CD4-positive, alpha-beta T cell (primary cell): ENCODE measurements at regions not wholly inside any gene's neighbourhood (a gene's known extent, or its start where the extent isn't known, plus 50 kb on each side); places are given as distances from the start of the nearest gene placed in this dataset.

Experiments
- ATAC-seq: fragments of 200-7000 bp; cut with Tn5 transposase; one replicate; pipeline ENCODE4 v1.10.0; 2022; ENCODE audit warnings: mild to moderate bottlenecking; ENCODE audit not compliant: poor library complexity
- CTCF ChIA-PET: fragments of 350-600 bp; sonication (Branson Sonifier 250); formaldehyde crosslinking; loops from one replicate; lab custom pipeline; 2021; ENCODE audit warnings: antibody characterized with exemption, inconsistent platforms; lab: Charles Lee
- POLR2A ChIA-PET: fragments of 350-600 bp; sonication (Branson Sonifier 250); formaldehyde crosslinking; loops from one replicate; lab custom pipeline; 2021; ENCODE audit warnings: antibody characterized with exemption, inconsistent platforms; lab: Charles Lee
- DNase-seq, 14 experiments: peaks; one replicate each; pipeline ENCODE4 v3.0.0-alpha.2; 2013 to 2020; ENCODE audit warnings: mixed read lengths in 2 of 14
- H3K27ac ChIP-seq, 2 donors: one replicate each; pipeline versions ENCODE4 v1.5.1 to v1.7.0; 2013; ENCODE audit warnings: low read length in 2 of 2, low read depth in 1 of 2, mild to moderate bottlenecking in 1 of 2
- H3K27me3 ChIP-seq, 2 experiments: 1 replicate in 1 of 2; 2 replicates in 1 of 2; pipeline versions ENCODE4 v1.6.1 to v1.7.0; 2013; ENCODE audit warnings: low read length in 2 of 2, control low read depth in 1 of 2, mild to moderate bottlenecking in 1 of 2, moderate library complexity in 1 of 2; ENCODE audit not compliant: insufficient read depth in 2 of 2, control insufficient read depth in 1 of 2
- H3K36me3 ChIP-seq: one replicate; pipeline ENCODE4 v1.6.1; 2013; ENCODE audit warnings: low read length, control low read depth; ENCODE audit not compliant: insufficient read depth
- H3K4me1 ChIP-seq: one replicate; pipeline ENCODE4 v1.6.1; 2013; ENCODE audit warnings: low read length, control low read depth; ENCODE audit not compliant: insufficient read depth
- H3K4me3 ChIP-seq: one replicate; pipeline ENCODE4 v1.5.1; 2013; ENCODE audit warnings: mild to moderate bottlenecking, low read length, moderate library complexity
- H3K9me3 ChIP-seq, 2 experiments: 1 replicate in 1 of 2; 2 replicates in 1 of 2; pipeline versions ENCODE4 v1.6.1 to v1.7.0; 2013; ENCODE audit warnings: low read length in 2 of 2, mild to moderate bottlenecking in 2 of 2, control low read depth in 1 of 2, moderate library complexity in 1 of 2; ENCODE audit not compliant: control insufficient read depth in 1 of 2, insufficient read depth in 1 of 2
- H3K27ac Mint-ChIP-seq: one replicate; pipeline ENCODE4 v1.8.0; 2020; ENCODE audit warnings: mixed read lengths
- H3K27me3 Mint-ChIP-seq: one replicate; pipeline ENCODE4 v1.8.0; 2021; ENCODE audit warnings: mixed read lengths
- H3K36me3 Mint-ChIP-seq: one replicate; pipeline ENCODE4 v1.8.0; 2021; ENCODE audit warnings: low read depth, mixed read lengths
- H3K4me1 Mint-ChIP-seq: one replicate; pipeline ENCODE4 v1.8.0; 2021; ENCODE audit warnings: low read depth, mixed read lengths
- H3K4me3 Mint-ChIP-seq: one replicate; pipeline ENCODE4 v1.8.0; 2020; ENCODE audit warnings: mild to moderate bottlenecking, mixed read lengths
- H3K9me3 Mint-ChIP-seq: one replicate; pipeline ENCODE4 v1.8.0; 2020; ENCODE audit warnings: mixed read lengths
- CTCF ChIP-seq: fragments of 200-600 bp; IDR thresholded peaks from one replicate; pipeline ENCODE4 v1.8.0; 2022; ENCODE audit warnings: antibody characterized with exemption, mild to moderate bottlenecking
- intact Hi-C, 2 experiments: fragments of 100-400 bp; cut with DNase I in 1 of 2; cut with micrococcal nuclease in 1 of 2; formaldehyde crosslinking; loops; one replicate each; pipeline versions ENCODE4 v1.15.1 to v1.9.0; 2023 to 2025; cut with DNase I, micrococcal nuclease

GRCh38 chr5:104186100-104186499, 623.5 kb upstream of the NUDT12 start:
- H3K9me3 ChIP-seq, result peaks cover 0 to 13% of the 10 kb centered on the region in 2 experiments
- no peaks in the 10 kb centered on the region for H3K4me1 ChIP-seq
- DNase-seq (peak in 4 of 14 experiments; percentile 3 to 15 (median 12)), ATAC-seq (no peak)
- H3K4me3 ChIP-seq, result no peak overlapping the region
- POLR2A ChIA-PET, result no interaction called here
- H3K27ac ChIP-seq, result no peak overlapping the region
- H3K36me3 Mint-ChIP-seq, result no peaks in the 10 kb centered on the region
- H3K27ac Mint-ChIP-seq, result no peak overlapping the region
- H3K4me1 Mint-ChIP-seq, result no peaks in the 10 kb centered on the region
- CTCF ChIA-PET, result no interaction called here
- no peak for TF ChIP-seq CTCF
- H3K36me3 ChIP-seq, result no peaks in the 10 kb centered on the region
- intact Hi-C loops, result no loop called here
- H3K9me3 Mint-ChIP-seq, result peaks cover 13% of the 10 kb centered on the region
- no peaks in the 10 kb centered on the region for H3K27me3 Mint-ChIP-seq
- no peak overlapping the region for H3K4me3 Mint-ChIP-seq
- H3K27me3 ChIP-seq, result no peaks in the 10 kb centered on the region

GRCh38 chr5:104184264-104184663, 621.7 kb upstream of the NUDT12 start:
- TF ChIP-seq CTCF, result no peak
- Histone ChIP-seq H3K27ac (no peak overlapping the region), H3K36me3 (no peaks in the 10 kb centered on the region), H3K27me3 (no peaks in the 10 kb centered on the region), H3K4me3 (no peak overlapping the region), H3K4me1 (no peaks in the 10 kb centered on the region), H3K9me3 (peaks cover 13 to 17% of the 10 kb centered on the region in 2 experiments)
- Mint-ChIP-seq H3K4me3 (no peak overlapping the region), H3K36me3 (no peaks in the 10 kb centered on the region), H3K4me1 (no peaks in the 10 kb centered on the region), H3K27me3 (no peaks in the 10 kb centered on the region), H3K27ac (no peak overlapping the region), H3K9me3 (peaks cover 13% of the 10 kb centered on the region)
- DNase-seq (no peak), ATAC-seq (no peak)
- POLR2A ChIA-PET, result no interaction called here
- CTCF ChIA-PET, result no interaction called here
- intact Hi-C loops, result no loop called here

GRCh38 chr5:104178829-104179456, 616.4 kb upstream of the NUDT12 start:
- TF ChIP-seq CTCF, result no peak
- H3K9me3 ChIP-seq, result peaks cover 4 to 16% of the 10 kb centered on the region in 2 experiments
- no peak overlapping the region for H3K4me3 ChIP-seq
- H3K36me3 ChIP-seq, result no peaks in the 10 kb centered on the region
- Mint-ChIP-seq H3K27ac (no peak overlapping the region), H3K4me1 (no peaks in the 10 kb centered on the region), H3K27me3 (no peaks in the 10 kb centered on the region), H3K9me3 (peaks cover 7% of the 10 kb centered on the region), H3K4me3 (no peak overlapping the region), H3K36me3 (no peaks in the 10 kb centered on the region)
- DNase-seq (no peak), ATAC-seq (no peak)
- H3K27me3 ChIP-seq, result no peaks in the 10 kb centered on the region
- ChIA-PET CTCF (no interaction called here), POLR2A (no interaction called here)
- H3K27ac ChIP-seq, result no peak overlapping the region
- H3K4me1 ChIP-seq, result no peaks in the 10 kb centered on the region
- intact Hi-C loops, result no loop called here
